Chondrocyte (in vitro differentiated cells): ENCODE measurements at regions not wholly inside any gene's neighbourhood (a gene's known extent, or its start where the extent isn't known, plus 50 kb on each side); places are given as distances from the start of the nearest gene placed in this dataset.

Experiments used
- DNase-seq: peaks from one replicate; pipeline ENCODE4 v3.0.0; 2021; ENCODE audit warnings: mixed read lengths, low spot score
- H3K27ac Mint-ChIP-seq: one replicate; pipeline ENCODE4 v1.8.0; 2021; ENCODE audit warnings: mild to moderate bottlenecking, moderate library complexity, mixed read lengths; ENCODE audit not compliant: unreplicated experiment
- H3K27me3 Mint-ChIP-seq: 2 replicates; pipeline ENCODE4 v1.8.0; 2021; ENCODE audit warnings: low read depth, mixed read lengths
- H3K36me3 Mint-ChIP-seq: 2 replicates; pipeline ENCODE4 v1.8.0; 2021; ENCODE audit warnings: low read depth, mixed read lengths
- H3K4me1 Mint-ChIP-seq: 2 replicates; pipeline ENCODE4 v1.8.0; 2021; ENCODE audit warnings: low read depth, mild to moderate bottlenecking, mixed read lengths
- H3K4me3 Mint-ChIP-seq: one replicate; pipeline ENCODE4 v1.8.0; 2021; ENCODE audit warnings: mild to moderate bottlenecking, moderate library complexity, mixed read lengths; ENCODE audit not compliant: unreplicated experiment
- H3K9me3 Mint-ChIP-seq: 2 replicates; pipeline ENCODE4 v1.8.0; 2021; ENCODE audit warnings: low read depth, mixed read lengths
- TF ChIP-seq, protein P1 (sequence below): fragments of 200-600 bp; sonication (generic); IDR thresholded peaks from 2 replicates; pipeline ENCODE4 v1.5.0; 2021; ENCODE audit warnings: antibody characterized with exemption, mild to moderate bottlenecking, moderate library complexity

DNA sequence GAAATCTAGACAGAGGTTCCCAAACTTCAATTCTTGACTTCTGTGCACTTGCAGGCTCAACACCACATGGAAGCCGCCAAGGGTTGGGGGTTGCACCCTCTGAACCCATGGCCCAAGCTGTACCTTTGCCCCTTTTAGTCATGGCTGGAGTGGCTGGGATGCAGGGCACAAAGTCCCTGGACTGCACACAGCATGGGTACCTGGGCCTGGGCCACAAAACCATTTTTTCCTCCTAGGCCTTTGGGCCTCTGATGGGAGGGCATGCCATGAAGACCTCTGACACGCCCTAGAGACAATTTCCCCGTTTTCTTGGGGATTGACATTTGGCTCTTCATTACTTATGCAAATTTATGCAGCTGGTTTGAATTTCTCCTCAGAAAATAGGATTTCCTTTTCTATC lies 342.0 kb downstream of the TPBG start:
- no peaks in the 10 kb centered on the region for H3K4me1 Mint-ChIP-seq
- H3K36me3 Mint-ChIP-seq = no peaks in the 10 kb centered on the region
- no peak overlapping the region for H3K4me3 Mint-ChIP-seq
- peaks cover 16% of the 10 kb centered on the region for H3K27me3 Mint-ChIP-seq
- H3K27ac Mint-ChIP-seq = no peak overlapping the region
- H3K9me3 Mint-ChIP-seq = peaks cover 14% of the 10 kb centered on the region
- TF ChIP-seq, protein P1, sequence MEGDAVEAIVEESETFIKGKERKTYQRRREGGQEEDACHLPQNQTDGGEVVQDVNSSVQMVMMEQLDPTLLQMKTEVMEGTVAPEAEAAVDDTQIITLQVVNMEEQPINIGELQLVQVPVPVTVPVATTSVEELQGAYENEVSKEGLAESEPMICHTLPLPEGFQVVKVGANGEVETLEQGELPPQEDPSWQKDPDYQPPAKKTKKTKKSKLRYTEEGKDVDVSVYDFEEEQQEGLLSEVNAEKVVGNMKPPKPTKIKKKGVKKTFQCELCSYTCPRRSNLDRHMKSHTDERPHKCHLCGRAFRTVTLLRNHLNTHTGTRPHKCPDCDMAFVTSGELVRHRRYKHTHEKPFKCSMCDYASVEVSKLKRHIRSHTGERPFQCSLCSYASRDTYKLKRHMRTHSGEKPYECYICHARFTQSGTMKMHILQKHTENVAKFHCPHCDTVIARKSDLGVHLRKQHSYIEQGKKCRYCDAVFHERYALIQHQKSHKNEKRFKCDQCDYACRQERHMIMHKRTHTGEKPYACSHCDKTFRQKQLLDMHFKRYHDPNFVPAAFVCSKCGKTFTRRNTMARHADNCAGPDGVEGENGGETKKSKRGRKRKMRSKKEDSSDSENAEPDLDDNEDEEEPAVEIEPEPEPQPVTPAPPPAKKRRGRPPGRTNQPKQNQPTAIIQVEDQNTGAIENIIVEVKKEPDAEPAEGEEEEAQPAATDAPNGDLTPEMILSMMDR = no peak
- DNase-seq = no peak

DNA sequence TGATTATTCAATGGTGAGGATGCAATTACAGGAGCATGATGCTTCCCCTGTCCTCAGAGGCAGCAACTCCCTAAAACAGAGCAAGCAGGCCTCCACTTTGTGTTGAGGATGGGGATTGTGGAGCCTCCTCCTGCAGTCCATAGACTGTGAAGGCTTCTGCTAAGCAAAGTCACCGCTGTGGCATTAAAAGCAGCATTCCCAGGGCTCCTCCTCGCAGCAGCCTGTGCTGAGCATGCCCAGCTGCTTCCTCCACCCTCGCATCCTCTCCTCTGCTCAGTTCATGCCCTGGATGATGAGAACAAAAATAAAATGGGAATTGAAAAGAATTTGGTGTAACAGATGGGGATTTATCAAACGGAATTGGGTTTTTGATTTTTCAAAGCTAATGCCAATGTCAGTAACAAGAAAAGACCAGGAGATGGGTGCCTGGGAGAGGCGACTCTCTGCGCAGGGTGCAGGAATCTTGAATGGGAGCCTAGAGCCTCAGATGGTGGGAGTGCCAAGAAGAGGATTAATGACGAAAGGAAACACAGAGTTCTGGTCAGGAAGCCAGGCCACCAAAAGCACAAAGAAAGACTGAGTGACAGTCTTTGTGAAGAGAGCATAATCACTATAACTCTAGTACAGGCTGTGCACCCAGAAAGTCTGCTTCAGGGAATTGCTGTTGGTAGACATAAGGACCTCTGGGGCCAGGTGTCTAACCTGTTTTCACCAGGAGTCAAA lies 347.6 kb downstream of the TPBG start:
- H3K27me3 Mint-ChIP-seq = peaks cover 18% of the 10 kb centered on the region
- DNase-seq = no peak
- H3K4me3 Mint-ChIP-seq = no peak overlapping the region
- no peaks in the 10 kb centered on the region for H3K4me1 Mint-ChIP-seq
- TF ChIP-seq, protein P1 = no peak
- H3K27ac Mint-ChIP-seq = no peak overlapping the region
- H3K36me3 Mint-ChIP-seq = no peaks in the 10 kb centered on the region
- peaks cover 20% of the 10 kb centered on the region for H3K9me3 Mint-ChIP-seq

DNA sequence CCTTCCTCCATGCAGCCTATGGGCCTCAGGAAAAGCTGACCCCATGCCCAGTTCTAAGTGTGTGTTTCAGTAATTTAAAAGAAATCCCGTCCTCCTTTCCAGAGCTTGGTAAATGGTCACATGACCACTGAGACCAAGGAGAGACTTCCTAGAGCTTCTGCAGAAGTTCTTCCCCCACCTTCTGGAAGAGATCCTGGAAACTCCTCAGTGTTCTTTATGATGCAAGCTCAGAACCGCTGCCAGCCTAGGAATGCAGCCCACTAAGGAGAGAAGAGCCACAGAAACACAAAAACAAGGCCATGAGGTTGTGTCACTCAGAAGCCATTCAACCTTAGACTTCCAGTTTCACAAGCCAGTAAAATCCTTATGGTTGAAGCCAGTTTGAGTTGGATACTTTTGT lies 348.4 kb downstream of the TPBG start:
- Mint-ChIP-seq H3K4me1 (no peaks in the 10 kb centered on the region), H3K27me3 (peaks cover 16% of the 10 kb centered on the region), H3K9me3 (peaks cover 22% of the 10 kb centered on the region), H3K27ac (no peak overlapping the region), H3K36me3 (peaks cover 2% of the 10 kb centered on the region), H3K4me3 (no peak overlapping the region)
- no peak for DNase-seq
- TF ChIP-seq, protein P1 = no peak

DNA sequence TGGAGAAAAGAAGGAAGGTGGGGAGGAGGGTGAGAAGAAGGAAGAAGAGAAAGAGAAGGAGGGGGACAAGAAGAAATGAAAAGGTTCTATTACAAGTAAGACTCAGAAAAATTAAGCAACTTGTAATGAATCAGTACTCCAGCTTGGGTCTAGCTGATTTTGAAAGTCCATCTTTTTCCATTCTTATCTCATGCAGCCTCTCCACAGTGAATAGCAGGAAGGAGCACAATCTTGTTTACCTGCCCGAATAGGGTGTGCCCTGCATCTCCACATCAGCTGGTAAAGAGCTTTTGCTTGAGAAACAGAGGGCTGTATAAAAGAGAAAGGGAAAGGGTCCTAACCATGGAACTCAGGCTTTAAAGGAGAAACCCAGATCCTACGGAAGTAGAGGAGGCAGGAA lies 348.8 kb downstream of the TPBG start:
- Mint-ChIP-seq H3K36me3 (peaks cover 3% of the 10 kb centered on the region), H3K9me3 (peaks cover 21% of the 10 kb centered on the region), H3K27me3 (peaks cover 18% of the 10 kb centered on the region), H3K4me3 (no peak overlapping the region), H3K27ac (no peak overlapping the region), H3K4me1 (no peaks in the 10 kb centered on the region)
- DNase-seq = no peak
- TF ChIP-seq, protein P1 = no peak

DNA sequence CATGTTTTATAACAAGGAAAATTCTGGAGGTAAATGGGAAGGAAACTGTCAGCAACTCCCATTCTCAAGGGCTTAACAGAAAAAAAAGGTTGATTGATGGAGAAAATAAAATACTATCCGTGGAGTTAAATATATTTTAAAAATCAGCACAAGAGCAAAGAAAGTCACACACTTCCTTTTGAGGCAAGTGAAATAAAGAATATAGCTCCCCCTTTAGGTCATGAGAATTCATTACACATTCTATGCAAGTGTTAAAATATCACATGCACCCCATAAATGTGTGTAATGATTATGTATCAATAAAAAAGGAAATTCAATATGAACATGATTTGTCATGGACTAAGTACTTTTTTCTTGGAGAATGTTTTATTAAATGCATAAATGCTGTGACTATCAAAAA lies 349.2 kb downstream of the TPBG start:
- Mint-ChIP-seq H3K27me3 (peaks cover 21% of the 10 kb centered on the region), H3K27ac (no peak overlapping the region), H3K4me3 (no peak overlapping the region), H3K4me1 (no peaks in the 10 kb centered on the region), H3K9me3 (peaks cover 21% of the 10 kb centered on the region), H3K36me3 (peaks cover 4% of the 10 kb centered on the region)
- DNase-seq = no peak
- TF ChIP-seq, protein P1 = peak; percentile 74
